ENCODE measurements at regions not wholly inside any gene's neighbourhood (a gene's known extent, or its start where the extent isn't known, plus 50 kb on each side); places are given as distances from the start of the nearest gene placed in this dataset.

GRCh38 chr9:17938035-17938655 is 359.3 kb downstream of the SH3GL2 start:
- Histone ChIP-seq H3K9ac (ENCODE audit: low read length) (no peak overlapping the region), H3K4ac (ENCODE audit: low read depth in 1 of 2, low read length in 2 of 2) (no peak overlapping the region), H2AK5ac (ENCODE audit: low read length, severe bottlenecking) (no peak overlapping the region), H3K23ac (ENCODE audit: low read length in 2 of 2) (no peak overlapping the region), H3K4me2 (ENCODE audit: low read length, poor library complexity, severe bottlenecking) (no peak overlapping the region), H4K8ac (ENCODE audit: low read length) (no peak overlapping the region), H3K4me3 (ENCODE audit: insufficient read depth in 1 of 2, low read depth in 1 of 2, low read length in 2 of 2) (no peak overlapping the region), H4K91ac (ENCODE audit: low read length) (no peak overlapping the region), H2BK12ac (ENCODE audit: low read length in 2 of 2) (no peak overlapping the region), H2BK120ac (ENCODE audit: low read depth, low read length) (no peak overlapping the region), H3K14ac (ENCODE audit: low read length in 2 of 2) (no peak overlapping the region), H2AFZ (ENCODE audit: low read depth, low read length) (no peak overlapping the region), H3K79me1 (replicated peaks; ENCODE audit: low read length, poor library complexity, severe bottlenecking) (no peaks in the 10 kb centered on the region), H3K36me3 (ENCODE audit: control insufficient read depth in 1 of 2, insufficient read depth in 2 of 2, low read depth in 1 of 2, low read length in 2 of 2) (no peaks in the 10 kb centered on the region), H2BK15ac (ENCODE audit: low read depth, poor library complexity, severe bottlenecking) (no peak overlapping the region), H3K9me3 (ENCODE audit: control insufficient read depth, low read length) (no peaks in the 10 kb centered on the region), H3K27me3 (ENCODE audit: control insufficient read depth in 1 of 2, insufficient read depth in 1 of 2, low read length in 2 of 2) (peaks cover 0 to 17% of the 10 kb centered on the region in 2 experiments), H3K18ac (ENCODE audit: low read depth in 1 of 2, low read length in 2 of 2) (no peak overlapping the region), H3K4me1 (ENCODE audit: control insufficient read depth, insufficient read depth, low read depth, low read length) (no peaks in the 10 kb centered on the region), H3K27ac (ENCODE audit: low read length, poor library complexity, severe bottlenecking) (no peak overlapping the region), H2BK5ac (ENCODE audit: low read depth, low read length, poor library complexity, severe bottlenecking) (no peak overlapping the region)
- WGBS = 69% methylated on average over 8 of the region's 8 CpGs
- DNase-seq = no peak

- H3K27me3 ChIP-seq (ENCODE audit: control insufficient read depth in 1 of 2, insufficient read depth in 1 of 2, low read length in 2 of 2) = peaks cover 0 to 13% of the 10 kb centered on the region in 2 experiments
- no peak overlapping the region for H3K9ac ChIP-seq (ENCODE audit: low read length)
- no peak overlapping the region for H3K14ac ChIP-seq (ENCODE audit: low read length in 2 of 2)
- H2BK5ac ChIP-seq (ENCODE audit: low read depth, low read length, poor library complexity, severe bottlenecking) = no peak overlapping the region
- H3K4me2 ChIP-seq (ENCODE audit: low read length, poor library complexity, severe bottlenecking) = no peak overlapping the region
- 100% methylated on average over 1 of the region's 1 CpG for WGBS
- H2AK5ac ChIP-seq (ENCODE audit: low read length, severe bottlenecking) = no peak overlapping the region
- H2AFZ ChIP-seq (ENCODE audit: low read depth, low read length) = no peak overlapping the region
- no peak overlapping the region for H3K4me3 ChIP-seq (ENCODE audit: insufficient read depth in 1 of 2, low read depth in 1 of 2, low read length in 2 of 2)
- H3K79me1 ChIP-seq (replicated peaks; ENCODE audit: low read length, poor library complexity, severe bottlenecking) = no peaks in the 10 kb centered on the region
- H4K91ac ChIP-seq (ENCODE audit: low read length) = no peak overlapping the region
- no peak for DNase-seq
- no peak overlapping the region for H3K23ac ChIP-seq (ENCODE audit: low read length in 2 of 2)
- H3K4me1 ChIP-seq (ENCODE audit: control insufficient read depth, insufficient read depth, low read depth, low read length) = no peaks in the 10 kb centered on the region
- no peak overlapping the region for H3K18ac ChIP-seq (ENCODE audit: low read depth in 1 of 2, low read length in 2 of 2)
- H3K4ac ChIP-seq (ENCODE audit: low read depth in 1 of 2, low read length in 2 of 2) = no peak overlapping the region
- no peak overlapping the region for H4K8ac ChIP-seq (ENCODE audit: low read length)
- H3K27ac ChIP-seq (ENCODE audit: low read length, poor library complexity, severe bottlenecking) = no peak overlapping the region
- H2BK120ac ChIP-seq (ENCODE audit: low read depth, low read length) = no peak overlapping the region
- peaks cover 4% of the 10 kb centered on the region for H3K9me3 ChIP-seq (ENCODE audit: control insufficient read depth, low read length)
- H2BK12ac ChIP-seq (ENCODE audit: low read length in 2 of 2) = no peak overlapping the region
- no peak overlapping the region for H2BK15ac ChIP-seq (ENCODE audit: low read depth, poor library complexity, severe bottlenecking)
- H3K36me3 ChIP-seq (ENCODE audit: control insufficient read depth in 1 of 2, insufficient read depth in 2 of 2, low read depth in 1 of 2, low read length in 2 of 2) = no peaks in the 10 kb centered on the region
Measured at GRCh38 chr9:17942498-17942897, 363.6 kb downstream of the SH3GL2 start.

- H2BK5ac ChIP-seq (ENCODE audit: low read depth, low read length, poor library complexity, severe bottlenecking) = no peak overlapping the region
- H4K8ac ChIP-seq (ENCODE audit: low read length) = no peak overlapping the region
- no peak overlapping the region for H3K14ac ChIP-seq (ENCODE audit: low read length in 2 of 2)
- no peak for DNase-seq
- H3K79me1 ChIP-seq (replicated peaks; ENCODE audit: low read length, poor library complexity, severe bottlenecking) = no peaks in the 10 kb centered on the region
- no peak overlapping the region for H3K18ac ChIP-seq (ENCODE audit: low read depth in 1 of 2, low read length in 2 of 2)
- 64% methylated on average over 2 of the region's 2 CpGs for WGBS
- H3K4ac ChIP-seq (ENCODE audit: low read depth in 1 of 2, low read length in 2 of 2) = no peak overlapping the region
- peaks cover 8 to 11% of the 10 kb centered on the region in 2 experiments for H3K27me3 ChIP-seq (ENCODE audit: control insufficient read depth in 1 of 2, insufficient read depth in 1 of 2, low read length in 2 of 2)
- no peak overlapping the region for H3K4me3 ChIP-seq (ENCODE audit: insufficient read depth in 1 of 2, low read depth in 1 of 2, low read length in 2 of 2)
- H4K91ac ChIP-seq (ENCODE audit: low read length) = no peak overlapping the region
- H3K23ac ChIP-seq (ENCODE audit: low read length in 2 of 2) = no peak overlapping the region
- no peaks in the 10 kb centered on the region for H3K9me3 ChIP-seq (ENCODE audit: control insufficient read depth, low read length)
- H2BK15ac ChIP-seq (ENCODE audit: low read depth, poor library complexity, severe bottlenecking) = no peak overlapping the region
- no peak overlapping the region for H2BK12ac ChIP-seq (ENCODE audit: low read length in 2 of 2)
- H3K4me2 ChIP-seq (ENCODE audit: low read length, poor library complexity, severe bottlenecking) = no peak overlapping the region
- H3K4me1 ChIP-seq (ENCODE audit: control insufficient read depth, insufficient read depth, low read depth, low read length) = no peaks in the 10 kb centered on the region
- H3K36me3 ChIP-seq (ENCODE audit: control insufficient read depth in 1 of 2, insufficient read depth in 2 of 2, low read depth in 1 of 2, low read length in 2 of 2) = no peaks in the 10 kb centered on the region
- H2AFZ ChIP-seq (ENCODE audit: low read depth, low read length) = no peak overlapping the region
- H2AK5ac ChIP-seq (ENCODE audit: low read length, severe bottlenecking) = no peak overlapping the region
- no peak overlapping the region for H3K9ac ChIP-seq (ENCODE audit: low read length)
- no peak overlapping the region for H2BK120ac ChIP-seq (ENCODE audit: low read depth, low read length)
- H3K27ac ChIP-seq (ENCODE audit: low read length, poor library complexity, severe bottlenecking) = no peak overlapping the region
Measured at GRCh38 chr9:17955409-17955808, 376.5 kb downstream of the SH3GL2 start.

GRCh38 chr9:17958363-17958762 is 379.5 kb downstream of the SH3GL2 start:
- H2BK5ac ChIP-seq (ENCODE audit: low read depth, low read length, poor library complexity, severe bottlenecking) = no peak overlapping the region
- no peak for DNase-seq
- no peaks in the 10 kb centered on the region for H3K36me3 ChIP-seq (ENCODE audit: control insufficient read depth in 1 of 2, insufficient read depth in 2 of 2, low read depth in 1 of 2, low read length in 2 of 2)
- H4K91ac ChIP-seq (ENCODE audit: low read length) = no peak overlapping the region
- no peak overlapping the region for H2AFZ ChIP-seq (ENCODE audit: low read depth, low read length)
- no peaks in the 10 kb centered on the region for H3K79me1 ChIP-seq (replicated peaks; ENCODE audit: low read length, poor library complexity, severe bottlenecking)
- no CpG with 5 or more reads among the region's 2 CpGs for WGBS
- H3K4me1 ChIP-seq (ENCODE audit: control insufficient read depth, insufficient read depth, low read depth, low read length) = no peaks in the 10 kb centered on the region
- no peak overlapping the region for H3K4ac ChIP-seq (ENCODE audit: low read depth in 1 of 2, low read length in 2 of 2)
- H3K27me3 ChIP-seq (ENCODE audit: control insufficient read depth in 1 of 2, insufficient read depth in 1 of 2, low read length in 2 of 2) = peaks cover 8 to 11% of the 10 kb centered on the region in 2 experiments
- H3K4me2 ChIP-seq (ENCODE audit: low read length, poor library complexity, severe bottlenecking) = no peak overlapping the region
- H3K9ac ChIP-seq (ENCODE audit: low read length) = no peak overlapping the region
- no peak overlapping the region for H2BK12ac ChIP-seq (ENCODE audit: low read length in 2 of 2)
- no peaks in the 10 kb centered on the region for H3K9me3 ChIP-seq (ENCODE audit: control insufficient read depth, low read length)
- no peak overlapping the region for H2BK15ac ChIP-seq (ENCODE audit: low read depth, poor library complexity, severe bottlenecking)
- no peak overlapping the region for H3K27ac ChIP-seq (ENCODE audit: low read length, poor library complexity, severe bottlenecking)
- no peak overlapping the region for H3K4me3 ChIP-seq (ENCODE audit: insufficient read depth in 1 of 2, low read depth in 1 of 2, low read length in 2 of 2)
- no peak overlapping the region for H3K18ac ChIP-seq (ENCODE audit: low read depth in 1 of 2, low read length in 2 of 2)
- H2AK5ac ChIP-seq (ENCODE audit: low read length, severe bottlenecking) = no peak overlapping the region
- H2BK120ac ChIP-seq (ENCODE audit: low read depth, low read length) = no peak overlapping the region
- no peak overlapping the region for H4K8ac ChIP-seq (ENCODE audit: low read length)
- no peak overlapping the region for H3K23ac ChIP-seq (ENCODE audit: low read length in 2 of 2)
- no peak overlapping the region for H3K14ac ChIP-seq (ENCODE audit: low read length in 2 of 2)
